C1 segment of cervical spinal cord (tissue), 14 donors: ENCODE measurements at regions not wholly inside any gene's neighbourhood (a gene's known extent, or its start where the extent isn't known, plus 50 kb on each side); places are given as distances from the start of the nearest gene placed in this dataset.

Experiments used
- DNase-seq, 14 donors: peaks; one replicate each; lab custom pipeline; 2025; lab: John Stamatoyannopoulos, UW

DNA sequence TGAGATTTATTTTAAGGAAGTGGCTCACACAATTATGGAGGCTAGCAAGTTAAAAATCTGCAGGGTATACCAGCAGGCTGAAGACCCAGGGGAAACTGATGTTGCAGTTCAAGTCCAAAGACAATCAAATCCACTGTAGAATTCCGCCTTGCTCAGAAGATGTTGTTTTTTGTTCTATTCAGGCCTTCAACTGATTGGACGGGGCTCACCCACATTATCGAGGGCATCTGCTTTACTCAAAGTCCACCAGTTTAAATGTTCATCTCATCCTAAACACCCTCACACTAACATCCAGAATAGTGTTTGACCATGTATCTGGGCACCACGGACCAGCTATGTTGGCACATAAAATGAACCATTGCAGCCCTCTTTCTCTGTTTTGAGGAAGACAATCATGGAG, 211.2 kb upstream of the GPR26 start:
- DNase-seq, result no peak

DNA sequence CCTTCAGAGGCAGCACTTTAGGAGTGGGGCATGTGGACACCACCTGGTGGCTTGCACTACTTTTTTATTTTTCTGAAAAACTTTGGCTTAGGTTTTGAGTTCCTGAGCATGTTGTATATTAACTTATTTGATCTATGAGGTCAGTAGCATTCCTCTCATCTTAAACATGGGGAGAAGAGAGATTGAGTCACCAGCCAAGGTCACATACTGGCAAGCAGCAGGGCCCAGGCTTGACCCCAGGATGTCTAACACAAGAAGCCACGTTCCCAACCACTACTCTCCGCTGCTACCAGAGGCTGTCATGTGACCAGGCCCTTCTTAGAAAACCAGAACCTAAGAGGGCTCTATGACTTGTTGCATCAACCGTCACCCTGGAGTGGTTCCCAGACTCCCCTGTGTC, 210.3 kb upstream of the GPR26 start:
- no peak for DNase-seq

DNA sequence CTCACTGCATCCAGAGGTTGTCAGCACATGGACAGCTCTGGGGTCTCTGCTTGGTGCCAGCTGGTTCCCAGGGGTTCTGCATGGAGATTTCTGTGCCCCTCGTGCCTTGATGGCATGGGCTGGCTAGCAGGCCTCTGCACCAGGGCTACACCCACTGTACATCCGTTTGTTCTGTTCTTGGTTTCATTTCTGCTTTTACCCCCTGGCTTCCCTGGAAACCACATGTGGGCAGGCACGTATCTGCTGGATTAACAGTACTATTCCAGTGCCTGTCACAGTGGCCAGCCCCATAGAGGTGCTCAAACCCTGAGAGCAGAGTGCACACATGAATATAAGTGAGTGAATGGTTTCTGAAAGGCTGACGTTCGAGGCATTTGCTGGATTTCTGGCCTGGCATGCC, 207.2 kb upstream of the GPR26 start:
- no peak for DNase-seq

DNA sequence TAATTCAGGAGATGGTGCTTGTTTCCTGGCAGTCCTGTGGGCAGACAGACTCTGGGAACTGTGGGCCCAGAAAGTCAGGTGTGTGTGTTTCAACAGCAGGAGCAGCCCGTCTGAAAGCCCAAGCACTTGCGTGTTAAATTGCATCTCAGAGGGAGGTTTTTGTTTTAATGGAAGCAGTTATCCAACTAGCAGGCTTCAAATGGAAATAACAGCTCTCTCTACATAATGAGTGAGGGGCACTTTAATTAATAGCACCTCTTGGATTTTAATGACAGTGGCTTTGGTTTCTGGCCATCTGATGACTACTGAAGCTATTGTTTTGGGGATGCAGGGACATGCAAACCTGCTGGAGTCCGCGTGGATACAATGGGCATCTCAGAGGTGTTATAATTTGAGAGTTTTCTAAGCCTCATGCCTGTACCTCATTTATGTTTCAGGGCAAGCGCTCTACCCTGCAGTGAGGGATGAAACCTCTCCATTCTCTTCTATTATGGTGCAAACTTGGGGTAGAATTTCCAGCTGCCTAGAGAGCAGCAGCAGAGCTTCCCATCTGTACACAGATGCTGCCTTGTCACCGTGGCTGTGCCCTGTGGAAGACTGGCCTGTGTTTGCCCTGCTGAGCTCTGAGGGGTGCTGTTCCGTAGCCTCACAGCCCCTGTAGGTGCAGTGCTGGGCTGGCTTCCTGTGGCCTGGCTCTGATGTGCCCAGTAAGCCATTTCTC, 206.6 kb upstream of the GPR26 start:
- no peak for DNase-seq

DNA sequence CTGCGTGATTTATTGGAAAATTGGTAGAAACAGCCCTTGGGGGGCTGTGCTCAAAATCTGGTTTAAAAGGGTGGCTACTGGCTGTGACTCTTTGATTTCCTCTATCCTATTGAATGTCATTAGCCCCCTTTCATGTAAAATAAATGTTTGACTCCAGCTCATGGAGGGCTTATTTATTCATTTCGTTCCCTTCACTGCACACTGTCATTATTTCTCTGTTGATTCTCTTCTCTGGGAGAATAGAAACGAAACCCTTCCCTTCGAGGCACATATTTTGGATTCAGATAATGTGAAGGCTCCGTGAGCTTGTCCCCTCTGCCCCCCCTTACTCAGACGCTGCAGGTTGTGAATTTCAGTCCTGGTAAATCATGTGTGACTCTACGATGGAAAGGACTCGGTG, 203.9 kb upstream of the GPR26 start:
- DNase-seq, result no peak

DNA sequence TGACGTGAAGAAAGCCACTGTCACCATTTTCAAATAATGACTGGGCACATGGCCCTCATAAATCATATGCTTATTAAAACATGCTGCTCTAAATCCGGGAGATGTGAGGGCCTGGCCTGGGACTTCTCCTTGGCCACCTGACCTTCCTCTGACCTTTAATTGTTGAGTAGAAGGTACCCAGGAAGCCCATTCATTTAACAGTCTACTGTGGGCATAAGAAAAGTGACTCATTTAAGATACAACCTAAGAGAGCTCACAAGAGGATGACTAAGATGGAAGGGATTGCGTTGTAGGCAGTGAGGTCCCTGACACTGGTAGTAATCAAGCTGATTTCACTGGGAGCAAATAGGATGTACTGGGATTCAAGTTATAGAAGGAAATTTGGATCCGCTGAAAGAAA, 203.4 kb upstream of the GPR26 start:
- no peak for DNase-seq

DNA sequence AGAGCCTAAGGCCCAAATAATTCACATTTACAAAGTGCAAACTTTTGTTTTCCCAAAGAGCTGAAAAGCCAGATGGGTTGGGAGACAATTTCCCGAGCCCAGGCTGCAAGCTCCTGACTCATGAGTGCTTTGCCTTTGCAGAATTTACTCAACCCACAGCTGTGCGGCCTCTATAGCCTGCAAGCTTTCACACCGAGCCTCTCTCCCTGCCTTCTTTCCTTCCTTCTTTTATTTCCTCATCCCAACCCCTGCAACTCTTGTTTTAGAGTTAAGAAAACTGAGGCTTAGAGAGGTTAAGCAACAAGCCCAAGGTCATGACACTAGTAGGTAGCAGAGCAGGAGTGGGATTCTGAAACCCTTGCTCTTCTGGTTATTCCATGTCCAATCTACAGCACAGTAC, 203.0 kb upstream of the GPR26 start:
- DNase-seq, result no peak

DNA sequence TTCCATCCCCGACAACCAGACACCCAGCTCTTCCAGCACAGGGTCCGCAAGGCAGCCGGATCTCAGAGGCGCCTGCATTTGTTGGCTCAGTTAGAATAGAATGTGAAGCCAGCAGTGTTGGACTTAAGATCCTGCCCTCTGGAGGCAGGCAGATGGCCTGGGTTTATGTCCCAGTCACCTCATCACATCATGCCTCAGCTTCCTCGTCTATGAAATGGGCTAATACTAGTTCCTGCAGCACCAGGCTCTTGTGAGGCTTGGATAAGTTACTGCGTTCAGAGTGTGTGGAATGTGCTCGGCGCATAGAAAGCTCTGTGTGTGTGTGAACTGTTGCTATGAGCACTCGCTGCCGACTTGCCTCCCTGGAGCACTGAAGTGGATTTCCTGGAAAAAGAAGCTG, 202.5 kb upstream of the GPR26 start:
- no peak for DNase-seq

DNA sequence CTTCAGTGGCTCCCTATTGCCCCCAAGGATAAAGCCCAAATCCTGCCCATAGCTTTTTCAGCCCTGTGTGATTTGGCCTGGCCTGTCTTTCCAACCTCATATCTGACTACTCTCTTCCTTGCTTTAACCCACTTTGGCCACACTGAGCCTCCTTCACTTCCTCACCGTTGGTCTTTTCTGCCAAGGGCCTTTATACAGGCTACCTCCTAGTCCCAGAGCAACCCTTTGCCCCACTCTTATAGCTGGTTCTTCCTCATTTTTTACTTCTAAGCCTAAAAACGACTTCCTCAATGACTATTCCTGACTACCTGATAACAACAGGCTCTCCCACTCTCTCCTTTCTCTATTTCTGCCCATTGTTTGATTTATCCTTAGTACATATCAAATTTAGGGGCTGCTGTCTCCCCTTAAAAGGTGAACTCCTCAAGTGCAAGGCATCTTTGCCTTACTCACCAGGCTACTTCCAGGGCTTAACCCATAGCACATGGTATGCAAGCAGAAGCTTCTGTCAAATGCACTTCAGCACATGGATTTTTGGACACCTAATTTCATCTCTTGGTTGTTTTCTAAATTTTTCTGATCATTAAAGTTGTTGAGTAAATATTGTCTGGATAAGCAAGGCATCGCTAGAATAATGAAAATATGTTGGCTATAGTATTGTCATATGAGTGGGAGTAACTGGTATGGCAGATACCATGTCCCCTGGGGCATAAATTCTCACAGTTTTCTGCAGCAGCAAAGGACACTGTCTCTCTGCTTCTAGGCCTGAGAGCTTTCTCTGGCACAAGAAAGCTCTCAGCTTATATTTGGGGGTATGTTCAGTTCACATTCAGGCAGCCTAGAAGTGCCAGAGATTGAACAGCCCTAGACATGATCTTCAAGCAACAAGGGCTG, 201.5 kb upstream of the GPR26 start:
- no peak for DNase-seq

DNA sequence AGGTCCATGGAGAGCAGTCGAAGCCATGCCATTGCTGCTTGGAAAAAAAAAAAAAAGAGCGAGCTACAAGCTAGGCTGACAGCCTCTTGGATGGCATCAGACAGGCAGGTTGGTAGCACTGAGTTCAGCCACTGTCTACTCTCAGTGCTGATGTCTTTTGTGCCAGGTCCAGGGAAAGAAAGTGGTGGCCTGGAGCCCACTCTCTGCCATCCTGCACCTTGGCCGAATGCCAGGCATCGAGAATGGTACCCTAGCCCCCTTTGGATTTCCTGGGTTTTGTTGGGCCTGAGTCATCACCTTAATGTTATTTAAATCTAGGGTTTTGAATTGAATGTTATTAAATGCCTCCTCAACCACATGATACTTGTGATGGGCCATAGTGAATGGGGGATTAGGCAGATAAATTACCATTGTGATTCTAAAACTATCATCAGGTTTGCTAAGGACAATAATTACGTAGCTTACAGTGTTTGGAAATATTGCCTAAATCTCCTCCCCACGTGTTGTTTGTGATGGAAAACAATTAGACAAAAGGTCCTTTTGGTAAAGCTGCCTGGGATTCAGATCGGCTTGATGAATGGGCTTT, 195.7 kb upstream of the GPR26 start:
- no peak for DNase-seq

DNA sequence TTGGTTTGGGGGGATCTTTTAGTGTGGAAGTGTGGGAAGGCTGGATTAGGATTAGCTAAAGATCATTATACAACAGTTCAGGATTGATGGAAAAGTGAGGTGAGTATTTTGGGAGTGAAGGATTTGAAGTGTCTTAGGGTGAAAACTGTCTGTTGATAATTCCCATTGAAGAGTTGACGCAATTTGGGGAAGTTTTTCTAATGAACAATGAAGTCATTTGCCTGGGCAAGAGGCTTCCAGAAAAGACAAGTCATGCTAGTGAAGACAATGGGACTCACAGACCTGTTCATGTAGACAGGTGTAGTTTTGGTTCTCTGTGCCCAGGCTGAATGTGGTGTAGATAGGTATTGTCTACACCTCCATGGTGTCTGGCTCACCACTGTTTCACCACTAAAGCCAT, 194.3 kb upstream of the GPR26 start:
- no peak for DNase-seq

DNA sequence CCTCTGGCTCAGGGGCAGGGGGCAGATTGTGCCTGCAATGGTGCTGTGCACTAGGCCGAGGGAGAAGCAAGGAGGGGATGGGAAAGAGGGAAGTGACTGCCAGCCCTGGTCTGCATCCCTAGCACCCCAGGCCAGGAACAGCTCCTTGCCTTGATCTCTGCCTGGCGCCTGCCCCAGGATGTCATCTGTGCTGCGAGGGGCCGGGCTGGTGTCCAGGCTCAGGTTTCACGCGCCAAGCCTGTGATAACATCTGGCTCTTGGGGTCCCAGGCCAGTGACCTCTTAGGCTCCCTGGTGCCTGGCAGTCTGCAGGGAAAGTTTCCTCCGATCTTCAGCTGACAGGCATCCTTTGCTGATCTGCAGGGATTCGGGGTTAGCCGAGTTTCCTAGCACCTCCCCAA, 193.5 kb upstream of the GPR26 start:
- DNase-seq, result no peak

DNA sequence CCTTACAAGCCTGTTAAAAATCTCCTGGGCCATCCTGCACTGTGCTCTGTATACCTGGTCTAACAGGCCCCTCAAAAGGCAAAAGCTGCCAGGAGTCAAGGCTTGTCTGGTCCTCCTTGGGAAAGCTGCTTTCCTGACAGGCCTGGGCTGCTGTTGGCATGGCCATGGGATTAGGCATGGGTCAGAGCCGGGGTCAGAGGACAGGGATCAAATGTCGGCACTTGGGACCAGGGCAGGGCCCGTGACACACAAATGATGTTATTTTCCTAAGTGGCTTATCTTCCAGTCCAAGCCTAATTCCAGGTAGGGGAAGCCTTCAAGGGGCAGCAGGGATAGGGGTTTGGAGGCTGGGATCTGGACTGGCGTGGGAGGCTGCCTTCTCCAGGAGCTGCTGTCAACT, 191.5 kb upstream of the GPR26 start:
- no peak for DNase-seq

DNA sequence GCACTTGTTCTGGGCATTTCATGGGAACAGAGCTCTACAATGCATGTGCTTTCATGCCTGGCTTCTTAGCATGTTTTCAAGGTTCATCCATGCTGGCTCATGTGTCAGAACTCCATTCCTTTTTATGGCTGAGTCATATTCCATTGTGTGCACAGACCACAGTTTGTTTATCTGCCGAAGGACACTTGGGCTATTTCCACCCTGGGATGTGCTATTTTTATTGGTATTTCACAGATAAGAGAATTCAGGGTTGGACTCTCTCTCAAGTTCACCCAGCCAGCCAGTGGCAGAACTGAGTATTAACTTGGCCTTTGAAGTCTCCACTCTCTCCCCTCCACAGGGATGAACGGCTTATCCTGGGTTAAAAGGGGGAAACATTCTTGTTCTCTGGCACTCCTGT, 190.7 kb upstream of the GPR26 start:
- DNase-seq, result no peak

DNA sequence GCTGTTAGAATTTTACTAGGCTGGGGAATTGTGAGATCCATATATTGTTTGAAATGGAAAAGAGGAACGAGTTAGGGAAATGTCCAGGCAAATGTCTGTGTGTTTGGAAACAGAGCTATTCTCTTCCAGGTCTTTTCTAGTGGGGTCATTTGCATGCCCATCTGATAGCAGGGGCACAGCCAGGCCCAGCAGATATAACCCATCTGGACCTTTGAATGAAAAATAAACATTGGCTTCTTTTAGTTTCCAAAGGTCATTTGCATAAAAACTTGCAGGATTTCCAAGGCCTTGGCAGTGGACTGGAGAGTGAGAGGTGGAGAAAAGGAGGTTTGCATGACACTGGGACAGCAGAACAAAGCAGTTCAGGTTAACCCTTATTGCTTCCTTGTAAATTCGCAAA, 188.0 kb upstream of the GPR26 start:
- DNase-seq, result no peak

DNA sequence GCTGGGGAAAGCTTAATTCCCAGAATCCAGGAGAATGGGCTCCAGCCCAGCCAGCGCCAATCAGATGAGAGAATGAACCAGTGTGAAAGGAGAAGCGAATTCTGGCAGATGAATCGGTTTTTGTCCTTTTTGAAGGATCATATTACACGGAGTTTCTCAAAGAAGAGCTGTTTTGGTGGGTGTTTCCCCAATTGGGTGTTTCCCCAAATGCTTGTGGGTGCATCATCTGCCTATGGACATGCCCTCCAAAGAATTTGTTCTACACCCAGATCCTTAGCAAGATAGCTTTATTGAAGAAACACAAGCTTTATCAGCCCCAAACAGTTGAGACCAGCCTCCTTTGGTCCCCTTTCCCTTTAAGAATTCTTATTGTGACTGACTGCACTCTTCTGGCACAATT, 186.5 kb upstream of the GPR26 start:
- DNase-seq, result no peak

DNA sequence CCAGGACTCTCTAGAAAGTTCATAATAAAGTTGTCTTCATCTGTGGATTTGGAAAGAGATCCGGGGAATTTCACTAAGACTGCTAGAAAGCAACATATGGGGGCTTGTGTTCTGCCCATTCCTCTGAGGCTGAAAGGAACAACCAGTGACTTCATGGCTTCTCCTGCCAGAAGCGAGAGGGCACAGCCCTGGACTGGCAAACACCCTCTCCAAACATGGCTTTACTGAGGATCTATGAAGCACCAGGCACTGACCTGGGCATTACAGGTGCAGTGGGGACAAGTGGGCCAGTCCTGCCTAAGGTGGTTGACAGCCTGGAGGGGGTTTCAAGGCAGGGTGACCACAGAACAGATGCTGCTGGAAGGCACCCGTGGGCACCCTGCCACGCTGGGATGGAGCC, 185.8 kb upstream of the GPR26 start:
- no peak for DNase-seq

DNA sequence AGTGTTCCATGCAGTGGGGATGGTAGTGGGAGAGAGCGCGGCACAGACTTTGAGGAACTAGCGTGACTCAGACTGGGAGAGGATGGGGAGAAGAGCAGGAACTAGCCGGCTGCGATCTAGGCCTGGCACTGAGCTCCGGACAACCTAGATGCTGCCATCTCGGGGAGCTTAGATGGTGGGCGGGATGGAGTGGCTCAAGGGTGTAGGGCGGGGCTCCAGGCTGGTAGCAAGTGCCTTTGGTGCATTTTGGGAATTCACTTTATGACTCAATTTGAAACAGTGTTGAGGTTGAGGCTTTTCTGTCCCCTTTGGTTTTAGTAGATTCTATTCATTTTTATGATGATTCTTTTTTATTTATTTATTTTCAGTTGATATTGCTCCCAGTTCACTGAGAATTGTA, 185.3 kb upstream of the GPR26 start:
- DNase-seq, result no peak

DNA sequence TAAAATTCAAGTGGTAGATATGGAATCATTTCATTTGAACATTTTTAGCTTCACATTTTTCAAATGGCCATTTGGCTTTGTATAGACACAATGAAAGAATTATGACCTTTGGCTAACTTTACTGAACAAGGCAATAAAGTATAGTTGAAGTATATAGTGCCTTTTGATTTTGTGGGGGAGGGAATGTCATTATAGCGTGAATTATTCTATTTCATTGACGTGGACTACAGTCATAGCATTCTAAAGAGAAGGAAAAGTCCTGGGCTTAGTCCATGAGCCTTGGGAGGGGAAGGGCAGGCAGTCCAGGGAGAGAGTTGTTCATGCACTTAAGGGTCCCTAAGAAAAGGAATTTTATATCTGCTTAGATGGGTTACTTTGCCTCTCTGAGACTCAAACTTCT, 181.4 kb upstream of the GPR26 start:
- no peak for DNase-seq

DNA sequence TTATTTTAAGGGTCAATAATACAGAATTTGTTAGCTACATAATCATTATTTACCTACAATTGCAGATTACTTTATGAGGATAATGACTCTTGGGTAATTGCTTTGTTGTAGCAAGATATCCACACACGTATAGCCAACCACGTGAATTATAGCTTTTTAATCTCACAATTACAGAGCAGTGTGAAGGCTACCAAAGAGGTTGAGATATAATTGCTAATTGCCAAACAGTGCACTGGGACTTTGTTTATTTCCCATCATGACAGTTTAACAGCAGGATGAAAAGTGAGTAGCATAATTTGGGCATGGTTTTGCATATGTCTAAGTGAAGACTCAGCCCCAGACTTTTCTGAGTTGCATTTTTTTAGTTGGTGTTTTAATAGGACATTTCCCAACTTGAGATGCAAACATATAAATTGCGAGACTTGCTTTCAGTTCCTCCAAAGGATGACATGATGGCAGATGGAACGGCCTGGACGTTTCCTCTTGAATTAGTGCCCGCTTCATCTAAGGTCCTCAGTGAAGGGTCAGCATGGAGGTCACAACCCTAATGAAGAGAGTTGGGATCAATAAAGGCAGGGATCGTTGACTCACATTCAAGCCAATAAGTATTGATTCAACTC, 180.7 kb upstream of the GPR26 start:
- DNase-seq, result no peak

DNA sequence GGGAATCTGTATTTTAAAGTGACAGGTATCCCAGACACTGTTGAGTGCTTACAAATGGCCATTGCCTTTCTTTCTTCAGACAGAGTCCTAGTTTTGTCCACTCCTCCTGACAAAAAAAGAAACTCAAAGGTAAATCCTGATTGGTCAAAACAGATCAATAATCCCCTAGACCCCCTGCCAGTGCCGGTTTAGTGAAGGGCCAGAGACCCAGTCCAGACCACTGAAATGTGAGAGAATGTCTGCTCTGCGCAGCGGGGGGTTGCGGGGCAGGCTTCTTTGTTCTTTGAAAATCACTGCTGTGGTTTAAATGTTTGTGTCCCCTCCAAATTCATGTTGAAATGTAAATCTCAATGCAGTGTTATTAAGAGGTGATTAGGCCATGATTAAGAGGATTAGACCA, 177.7 kb upstream of the GPR26 start:
- DNase-seq, result no peak

DNA sequence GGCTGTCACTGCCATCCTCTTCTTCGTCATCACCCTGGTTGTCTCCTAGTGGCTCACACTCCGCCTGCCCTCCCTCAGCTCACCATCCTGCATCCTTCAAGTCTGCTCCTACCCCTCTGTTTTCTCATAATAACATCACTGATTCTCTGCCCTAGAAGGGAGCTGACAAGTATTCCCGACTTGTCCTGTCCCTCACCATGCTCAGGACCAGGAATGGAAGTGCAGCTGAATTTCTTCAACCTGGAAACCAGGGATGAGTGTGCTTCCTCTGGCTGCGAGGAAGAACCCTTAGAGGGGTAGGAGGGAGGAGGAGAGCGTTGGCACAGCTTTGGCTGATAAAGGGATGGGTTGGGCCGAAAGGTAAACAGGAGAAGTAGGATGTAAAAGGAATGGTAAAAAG, 174.8 kb upstream of the GPR26 start:
- no peak for DNase-seq

DNA sequence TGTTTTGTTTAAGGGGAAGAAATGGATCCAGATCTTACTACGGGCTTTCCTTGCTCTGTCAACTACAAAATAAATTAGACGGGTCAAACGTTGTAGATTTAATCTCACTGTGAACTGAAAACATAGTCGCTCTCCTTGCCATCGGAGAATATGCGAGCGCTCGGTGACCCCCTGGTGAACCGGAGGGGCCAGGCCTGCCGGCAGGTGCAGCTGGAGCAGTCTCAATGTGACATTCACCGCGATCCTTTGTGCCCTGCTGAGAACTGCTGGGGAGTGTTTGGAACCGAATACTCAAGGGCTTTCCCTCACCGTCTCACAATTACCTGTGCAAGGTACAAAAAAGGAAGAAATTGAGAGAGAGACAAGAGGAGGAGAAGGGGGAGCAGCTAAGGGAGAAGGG, 174.1 kb upstream of the GPR26 start:
- no peak for DNase-seq
